ENCODE measurements at regions not wholly inside any gene's neighbourhood (a gene's known extent, or its start where the extent isn't known, plus 50 kb on each side); places are given as distances from the start of the nearest gene placed in this dataset.

- TF ChIP-seq, protein P1, sequence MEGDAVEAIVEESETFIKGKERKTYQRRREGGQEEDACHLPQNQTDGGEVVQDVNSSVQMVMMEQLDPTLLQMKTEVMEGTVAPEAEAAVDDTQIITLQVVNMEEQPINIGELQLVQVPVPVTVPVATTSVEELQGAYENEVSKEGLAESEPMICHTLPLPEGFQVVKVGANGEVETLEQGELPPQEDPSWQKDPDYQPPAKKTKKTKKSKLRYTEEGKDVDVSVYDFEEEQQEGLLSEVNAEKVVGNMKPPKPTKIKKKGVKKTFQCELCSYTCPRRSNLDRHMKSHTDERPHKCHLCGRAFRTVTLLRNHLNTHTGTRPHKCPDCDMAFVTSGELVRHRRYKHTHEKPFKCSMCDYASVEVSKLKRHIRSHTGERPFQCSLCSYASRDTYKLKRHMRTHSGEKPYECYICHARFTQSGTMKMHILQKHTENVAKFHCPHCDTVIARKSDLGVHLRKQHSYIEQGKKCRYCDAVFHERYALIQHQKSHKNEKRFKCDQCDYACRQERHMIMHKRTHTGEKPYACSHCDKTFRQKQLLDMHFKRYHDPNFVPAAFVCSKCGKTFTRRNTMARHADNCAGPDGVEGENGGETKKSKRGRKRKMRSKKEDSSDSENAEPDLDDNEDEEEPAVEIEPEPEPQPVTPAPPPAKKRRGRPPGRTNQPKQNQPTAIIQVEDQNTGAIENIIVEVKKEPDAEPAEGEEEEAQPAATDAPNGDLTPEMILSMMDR (IDR thresholded peaks at IDR 0.05; ENCODE audit: insufficient read depth, missing control alignments): no peak
- FAIRE-seq (no peak), DNase-seq (ENCODE audit: insufficient read length, low spot score) (no peak)
Observed at GRCh38 chr13:40505196-40505595, 161.2 kb downstream of the FOXO1 start.

All from D721Med (cell line).